OCI-LY3 (cell line): ENCODE measurements at regions not wholly inside any gene's neighbourhood (a gene's known extent, or its start where the extent isn't known, plus 50 kb on each side); places are given as distances from the start of the nearest gene placed in this dataset.

ENCODE experiments used
- EZH2phosphoT487 ChIP-seq: fragments of 200-600 bp; shearing (Covaris generic); IDR thresholded peaks from 2 replicates; pipeline ENCODE4 v1.6.1; 2018; ENCODE audit warnings: antibody characterized with exemption, mixed run types, low read depth
- TF ChIP-seq, protein P1 (sequence below): fragments of 200-600, 300-600 bp; sonication (generic); IDR thresholded peaks from 2 replicates; pipeline ENCODE4 v1.5.1; 2014; ENCODE audit warnings: antibody characterized with exemption, low read length, low read depth

DNA sequence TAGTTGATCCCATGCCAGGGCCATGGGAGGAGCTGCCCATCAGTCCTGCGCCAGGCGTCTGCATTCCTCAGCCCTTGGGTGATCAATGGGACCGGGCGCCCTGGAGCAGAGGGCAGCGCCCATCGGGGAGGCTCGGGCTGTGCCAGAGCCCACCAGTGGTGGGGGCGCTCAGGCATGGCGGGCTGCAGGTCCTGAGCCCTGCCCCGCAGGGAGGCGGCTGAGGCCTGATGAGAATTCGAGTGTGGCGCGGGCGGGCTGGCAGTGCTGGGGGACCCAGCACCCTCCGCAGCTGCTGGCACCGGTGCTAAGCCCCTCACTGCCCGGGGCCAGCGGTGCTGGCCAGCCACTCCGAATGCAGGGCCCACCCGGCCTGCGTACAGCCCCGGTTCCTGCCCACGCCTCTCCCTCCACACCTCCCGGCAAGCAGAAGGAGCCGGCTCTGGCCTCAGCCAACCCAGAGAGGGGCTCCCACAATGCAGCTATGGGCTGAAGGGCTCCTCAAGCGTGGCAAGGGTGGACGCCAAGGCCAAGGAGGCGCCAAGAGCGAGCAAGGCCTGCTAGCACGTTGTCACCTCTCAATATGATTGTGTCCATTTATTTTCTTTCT lies 238.1 kb upstream of the OLFM3 start:
- TF ChIP-seq, protein P1, sequence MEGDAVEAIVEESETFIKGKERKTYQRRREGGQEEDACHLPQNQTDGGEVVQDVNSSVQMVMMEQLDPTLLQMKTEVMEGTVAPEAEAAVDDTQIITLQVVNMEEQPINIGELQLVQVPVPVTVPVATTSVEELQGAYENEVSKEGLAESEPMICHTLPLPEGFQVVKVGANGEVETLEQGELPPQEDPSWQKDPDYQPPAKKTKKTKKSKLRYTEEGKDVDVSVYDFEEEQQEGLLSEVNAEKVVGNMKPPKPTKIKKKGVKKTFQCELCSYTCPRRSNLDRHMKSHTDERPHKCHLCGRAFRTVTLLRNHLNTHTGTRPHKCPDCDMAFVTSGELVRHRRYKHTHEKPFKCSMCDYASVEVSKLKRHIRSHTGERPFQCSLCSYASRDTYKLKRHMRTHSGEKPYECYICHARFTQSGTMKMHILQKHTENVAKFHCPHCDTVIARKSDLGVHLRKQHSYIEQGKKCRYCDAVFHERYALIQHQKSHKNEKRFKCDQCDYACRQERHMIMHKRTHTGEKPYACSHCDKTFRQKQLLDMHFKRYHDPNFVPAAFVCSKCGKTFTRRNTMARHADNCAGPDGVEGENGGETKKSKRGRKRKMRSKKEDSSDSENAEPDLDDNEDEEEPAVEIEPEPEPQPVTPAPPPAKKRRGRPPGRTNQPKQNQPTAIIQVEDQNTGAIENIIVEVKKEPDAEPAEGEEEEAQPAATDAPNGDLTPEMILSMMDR: no peak
- no peak for TF ChIP-seq EZH2phosphoT487
